HG02763 (cell line): ENCODE measurements at regions not wholly inside any gene's neighbourhood (a gene's known extent, or its start where the extent isn't known, plus 50 kb on each side); places are given as distances from the start of the nearest gene placed in this dataset.

Source experiments
- ATAC-seq: cut with Tn5 transposase; IDR thresholded peaks from one replicate; pipeline ENCODE4 v1.9.1; 2021; ENCODE audit warnings: mild to moderate bottlenecking, moderate library complexity; ENCODE audit not compliant: unreplicated experiment

DNA sequence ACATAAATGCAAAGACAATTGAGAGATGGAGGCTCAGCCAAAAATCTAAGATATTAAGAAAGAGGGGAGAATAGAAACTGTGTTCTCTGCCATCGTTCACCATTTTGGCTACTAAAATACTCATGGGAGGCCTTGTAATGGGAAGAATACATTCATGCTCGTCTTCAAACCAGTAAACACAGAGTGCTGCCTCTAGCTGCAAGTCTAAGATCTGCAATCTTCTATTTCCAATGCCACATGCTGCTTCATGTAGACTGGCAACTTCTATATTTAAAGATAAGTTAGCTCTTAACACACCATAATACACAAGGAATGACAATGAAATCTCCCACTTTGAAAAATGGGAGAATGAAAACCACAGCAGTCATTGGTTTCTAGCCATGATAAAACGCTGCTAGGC, 387.3 kb downstream of the HS3ST3B1 start:
- ATAC-seq: no peak

DNA sequence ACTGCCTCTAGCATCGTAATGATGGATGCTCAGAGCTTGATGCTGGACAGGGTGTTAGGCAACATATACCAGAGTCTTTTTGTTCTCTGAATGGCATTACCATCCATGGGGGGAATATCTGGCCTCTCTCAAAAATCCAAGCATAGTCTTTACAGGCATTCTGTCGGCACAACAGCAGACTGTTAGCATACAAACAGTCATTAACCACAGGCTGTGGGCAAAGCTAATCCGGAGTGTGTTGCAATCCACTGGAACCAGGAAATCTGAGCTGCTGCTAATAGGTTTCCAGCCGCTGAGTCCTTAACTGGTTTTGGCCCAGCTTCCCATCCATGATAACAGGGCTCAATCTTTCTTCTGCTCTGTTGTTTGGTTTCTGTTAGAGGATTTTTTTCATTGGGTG, 371.9 kb downstream of the HS3ST3B1 start:
- no peak for ATAC-seq

GRCh38 chr17:14670861-14671260, 370.0 kb downstream of the HS3ST3B1 start:
- no peak for ATAC-seq

DNA sequence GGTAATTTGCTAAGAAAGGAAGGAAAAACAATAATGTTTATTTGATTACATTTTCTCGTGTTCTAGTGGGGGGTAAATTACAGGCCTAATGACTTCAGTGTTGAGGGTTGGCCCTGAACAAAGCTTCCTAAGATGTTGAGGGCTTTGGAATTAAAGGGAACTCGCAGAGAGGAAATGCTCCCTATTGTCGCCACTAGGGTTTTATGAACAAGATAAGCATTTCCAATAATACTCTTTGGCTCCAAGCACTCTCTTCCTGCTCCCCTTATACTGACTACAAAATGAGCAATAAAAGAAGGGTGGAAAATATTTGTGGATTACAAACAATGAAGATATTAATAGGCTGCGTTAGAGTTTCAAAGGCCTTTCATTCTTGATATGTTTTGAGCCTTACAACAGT, 363.6 kb downstream of the HS3ST3B1 start:
- ATAC-seq: no peak

- no peak for ATAC-seq
Observed at GRCh38 chr17:14641117-14641516, 340.2 kb downstream of the HS3ST3B1 start.

DNA sequence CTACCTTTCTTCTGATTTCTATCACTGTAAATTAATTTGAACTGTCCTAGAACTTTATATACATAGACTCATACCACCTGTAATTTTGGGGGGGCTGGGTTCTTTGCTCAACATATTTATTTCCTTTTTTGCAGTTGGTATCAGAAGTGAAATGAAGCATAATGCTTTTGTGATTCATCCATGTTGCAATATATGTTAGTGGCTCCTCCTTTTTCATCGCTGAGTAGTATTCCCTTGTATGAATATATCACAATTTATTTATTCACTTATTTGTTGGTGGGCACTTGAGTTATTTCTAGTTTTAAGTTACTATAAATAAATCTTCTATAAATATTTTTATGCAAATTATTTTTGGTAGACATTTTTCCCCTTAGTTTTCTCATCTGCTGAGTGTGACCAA, 336.4 kb downstream of the HS3ST3B1 start:
- ATAC-seq: no peak

DNA sequence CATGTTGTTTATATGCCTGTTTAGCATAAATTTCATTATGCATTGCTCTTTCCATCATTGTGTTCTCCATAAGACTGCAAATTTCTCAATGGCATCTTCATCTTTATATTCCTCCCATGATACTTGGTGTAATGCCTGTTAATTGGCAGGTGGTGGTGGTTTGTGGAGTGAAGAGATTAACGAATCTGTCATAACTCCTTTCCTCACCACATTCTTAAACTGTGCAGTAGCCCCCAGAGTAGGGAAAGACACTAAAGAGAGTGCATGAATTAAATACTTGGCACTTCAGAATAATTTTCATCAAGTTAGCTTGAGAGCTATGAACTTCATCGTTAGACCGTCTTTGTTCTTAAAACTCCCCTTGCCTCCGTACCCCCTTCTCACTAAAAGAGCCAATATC, 329.7 kb downstream of the HS3ST3B1 start:
- ATAC-seq: no peak

DNA sequence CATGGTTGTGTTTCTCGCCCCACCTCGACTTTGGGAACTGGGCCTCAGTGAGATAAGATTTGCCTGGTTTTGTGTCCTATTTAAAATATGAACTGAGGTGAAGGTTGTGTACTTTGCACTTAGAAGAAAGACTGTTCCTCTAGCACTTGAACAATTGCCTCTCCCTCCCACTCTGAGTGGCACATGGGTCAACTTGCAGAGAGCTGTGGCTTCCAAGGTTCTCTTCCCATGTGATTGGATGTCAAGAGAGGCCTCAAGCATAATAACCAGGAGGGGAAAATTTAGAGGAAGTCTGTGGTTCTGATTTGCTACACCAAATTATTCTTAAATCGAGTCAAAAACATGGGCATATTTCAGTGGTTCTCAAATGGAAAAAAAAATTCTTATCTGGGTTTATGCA, 329.2 kb downstream of the HS3ST3B1 start:
- no peak for ATAC-seq

GRCh38 chr17:14622615-14623101, 321.8 kb downstream of the HS3ST3B1 start:
- ATAC-seq: no peak

- ATAC-seq: no peak
Observed at GRCh38 chr17:14621826-14622614, 321.1 kb downstream of the HS3ST3B1 start.

- no peak for ATAC-seq
Observed at GRCh38 chr17:14619821-14620220, 318.9 kb downstream of the HS3ST3B1 start.

DNA sequence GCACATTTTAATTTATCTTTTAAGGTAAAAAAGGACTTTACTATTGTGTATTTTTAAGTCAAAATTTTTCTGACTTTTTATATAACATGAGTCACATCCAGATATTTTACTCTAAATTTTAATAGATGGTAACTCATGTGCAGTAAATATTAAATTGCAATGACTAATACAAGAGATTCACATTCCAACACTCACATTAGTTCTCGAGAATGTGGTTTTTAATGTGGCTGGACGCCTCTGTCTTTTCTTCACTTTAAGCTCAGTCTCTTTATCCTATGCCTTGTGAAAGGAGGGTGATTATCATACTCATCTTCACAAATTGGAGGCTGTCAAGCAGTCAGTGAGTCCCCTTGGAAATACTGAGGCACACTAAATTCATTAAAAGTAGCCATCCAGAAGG, 315.6 kb downstream of the HS3ST3B1 start:
- ATAC-seq: no peak

GRCh38 chr17:14605267-14605599, 304.4 kb downstream of the HS3ST3B1 start:
- ATAC-seq: no peak

DNA sequence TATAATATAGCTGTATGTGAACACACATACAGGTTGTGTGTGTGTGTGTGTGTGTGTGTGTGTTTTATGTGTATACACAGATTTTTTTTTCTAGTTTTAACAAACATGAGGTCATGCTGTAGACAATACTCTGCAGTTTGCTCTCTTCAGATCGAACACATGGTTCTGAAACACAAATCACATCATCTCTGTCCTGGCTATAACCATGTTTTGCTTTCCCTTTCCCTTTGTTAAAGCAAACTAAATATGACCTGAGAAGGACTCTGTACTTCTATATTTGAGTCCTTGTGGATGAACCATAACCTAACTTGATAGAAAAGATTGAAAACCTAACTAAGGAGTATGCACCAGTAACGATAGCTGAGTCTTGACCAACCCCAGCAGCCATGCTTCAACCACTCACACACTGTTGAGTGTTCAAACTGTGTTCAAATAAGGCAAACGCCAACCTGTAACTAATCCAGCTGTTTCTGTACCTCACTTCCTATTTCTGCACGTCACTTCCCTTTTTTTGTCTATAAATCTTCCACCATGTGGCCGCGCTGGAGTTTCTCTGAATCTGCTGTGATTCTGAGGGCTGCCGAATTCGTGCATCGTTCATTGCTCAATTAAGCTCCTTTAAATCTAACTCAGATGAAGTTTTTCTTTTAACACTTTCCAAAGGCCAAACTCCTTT, 303.8 kb downstream of the HS3ST3B1 start:
- no peak for ATAC-seq

- ATAC-seq: no peak
Observed at GRCh38 chr17:14596224-14596623, 295.3 kb downstream of the HS3ST3B1 start.

DNA sequence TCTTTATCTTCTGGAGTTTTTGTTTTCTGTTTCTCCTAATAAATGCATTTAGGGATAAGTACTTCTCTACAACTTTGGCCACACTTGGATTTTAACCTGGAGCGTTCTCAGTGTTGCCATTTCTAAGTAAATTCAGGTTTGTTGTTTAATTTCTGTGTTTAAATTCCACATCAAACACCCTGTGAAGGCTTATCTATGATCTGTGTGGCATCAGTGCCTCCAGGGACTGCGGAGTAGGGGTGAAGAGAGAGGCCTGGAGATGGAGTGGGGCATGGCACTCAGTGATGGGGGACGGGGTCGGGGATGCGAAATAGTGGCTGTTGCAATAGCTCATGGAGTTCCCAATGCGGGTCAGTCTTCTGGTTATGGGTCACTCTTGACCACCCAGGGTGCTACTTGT, 294.8 kb downstream of the HS3ST3B1 start:
- no peak for ATAC-seq

DNA sequence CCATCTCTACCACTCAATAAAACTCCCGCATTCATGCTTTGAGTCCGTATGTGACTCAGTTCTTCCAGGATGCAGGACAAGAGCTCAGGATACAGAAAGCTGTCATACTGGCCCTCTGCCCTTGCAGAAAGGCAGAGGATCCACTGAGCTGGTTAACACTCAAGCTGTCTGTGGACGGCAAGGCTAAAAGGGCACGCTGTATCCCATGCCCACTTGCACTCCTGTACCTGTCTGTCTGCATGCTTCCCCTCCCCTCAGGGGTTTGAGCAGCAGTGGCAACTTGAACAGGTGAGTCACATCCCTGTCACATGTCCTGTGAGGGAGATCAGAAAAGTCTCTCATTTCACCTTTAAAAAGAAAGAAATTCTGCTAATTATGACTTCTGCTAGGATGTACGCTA, 293.8 kb downstream of the HS3ST3B1 start:
- no peak for ATAC-seq

- no peak for ATAC-seq
Observed at GRCh38 chr17:14593956-14594355, 293.1 kb downstream of the HS3ST3B1 start.

DNA sequence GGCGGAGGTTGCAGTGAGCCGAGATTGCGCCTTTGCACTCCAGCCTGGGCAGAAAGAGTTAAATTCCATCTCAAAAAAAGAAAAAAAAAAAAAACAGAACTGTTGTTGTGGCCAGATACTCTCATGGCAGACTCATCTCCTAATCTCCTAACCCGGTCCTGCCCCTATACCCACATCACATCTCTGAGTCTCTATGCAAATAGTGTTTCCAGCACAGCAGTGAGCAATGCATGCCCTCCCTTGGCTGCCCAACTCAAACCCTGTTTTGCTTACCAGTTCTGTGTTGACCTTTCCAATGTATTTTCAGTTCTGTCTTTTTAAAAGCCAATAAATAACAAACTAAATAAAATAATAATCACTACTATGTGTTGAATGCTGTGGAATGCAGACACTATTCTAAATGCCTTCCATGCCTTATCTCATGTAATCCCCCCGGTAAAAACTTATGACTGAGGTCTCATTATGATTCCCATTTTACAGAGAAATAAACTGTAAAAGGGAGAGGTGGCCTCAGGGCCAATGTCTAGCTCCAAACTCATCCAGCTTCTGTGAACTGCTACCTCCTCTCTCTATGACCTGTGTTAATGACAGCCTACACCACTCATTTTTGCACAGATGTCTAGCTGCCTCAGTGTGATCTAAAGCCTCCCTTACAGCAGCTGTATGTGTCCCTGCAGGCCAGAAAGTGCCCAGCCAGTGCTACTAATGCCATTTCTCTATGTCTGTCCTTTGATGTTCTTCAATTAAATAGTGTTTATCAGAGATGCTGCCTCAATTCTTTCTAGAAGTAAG, 289.8 kb downstream of the HS3ST3B1 start:
- no peak for ATAC-seq

GRCh38 chr17:14585099-14585498, 284.2 kb downstream of the HS3ST3B1 start:
- no peak for ATAC-seq

- no peak for ATAC-seq
Observed at GRCh38 chr17:14582996-14583395, 282.1 kb downstream of the HS3ST3B1 start.
